PC-3 (cell line): ENCODE measurements at regions not wholly inside any gene's neighbourhood (a gene's known extent, or its start where the extent isn't known, plus 50 kb on each side); places are given as distances from the start of the nearest gene placed in this dataset.
A peak's percentile ranks its signal among the peaks of the same experiment; 100 is the strongest.

Experiments
- ATAC-seq: fragments of 200-7000 bp; cut with Tn5 transposase; 2 replicates; pipeline ENCODE4 v1.9.1; 2020; ENCODE audit warnings: mild to moderate bottlenecking, moderate library complexity
- BruUV-seq: library from RNA; stranded (reverse); fragments of 400-500 nt; replicated peaks from 2 replicates; lab custom pipeline; 2021; lab: Mats Ljungman, UMichigan
- CTCF ChIA-PET: fragments of 300-600 bp; sonication (Branson Sonifier 250); formaldehyde crosslinking; loops from one replicate; lab custom pipeline; 2022; ENCODE audit warnings: antibody characterized with exemption; lab: Charles Lee
- POLR2A ChIA-PET: fragments of 300-600 bp; sonication (Branson Sonifier 250); formaldehyde crosslinking; loops from one replicate; lab custom pipeline; 2022; ENCODE audit warnings: antibody characterized with exemption; ENCODE audit not compliant: unreplicated experiment; lab: Charles Lee
- DNase-seq: peaks from one replicate; pipeline ENCODE4 v3.0.0-alpha.2; 2015
- H2AFZ ChIP-seq: fragments of 300-600 bp; sonication (generic); 2 replicates; pipeline ENCODE4 v1.6.0; 2016; ENCODE audit warnings: antibody characterized with exemption, low read length
- H3F3A ChIP-seq: fragments of 300-600 bp; sonication (generic); one replicate; pipeline ENCODE4 v1.6.0; 2017; ENCODE audit warnings: antibody characterized with exemption, low read length, control low read depth, mild to moderate bottlenecking; ENCODE audit not compliant: unreplicated experiment
- H3K27ac ChIP-seq: fragments of 300-600 bp; sonication (generic); 2 replicates; pipeline ENCODE4 v1.5.1; 2016; ENCODE audit warnings: mild to moderate bottlenecking, low read length
- H3K27me3 ChIP-seq: fragments of 300-600 bp; sonication (generic); 2 replicates; pipeline ENCODE4 v1.6.1; 2016; ENCODE audit warnings: low read length, mixed read lengths
- H3K36me3 ChIP-seq: fragments of 300-600 bp; sonication (generic); 2 replicates; pipeline ENCODE4 v1.6.1; 2016; ENCODE audit warnings: low read depth, mixed run types, low read length, mixed read lengths
- H3K4me1 ChIP-seq: fragments of 300-600 bp; sonication (generic); 2 replicates; pipeline ENCODE4 v1.5.1; 2016; ENCODE audit warnings: low read length; ENCODE audit not compliant: insufficient read depth
- H3K4me2 ChIP-seq: fragments of 300-600 bp; sonication (generic); 2 replicates; pipeline ENCODE4 v1.6.0; 2016; ENCODE audit warnings: low read length
- H3K4me3 ChIP-seq: fragments of 300-600 bp; sonication (generic); 2 replicates; pipeline ENCODE4 v1.5.1; 2016; ENCODE audit warnings: mild to moderate bottlenecking, low read length, mixed read lengths
- H3K79me2 ChIP-seq: fragments of 300-600 bp; sonication (generic); 2 replicates; pipeline ENCODE4 v1.6.1; 2017; ENCODE audit warnings: low read length, mixed read lengths
- H3K9ac ChIP-seq: fragments of 300-600 bp; sonication (generic); 2 replicates; pipeline ENCODE4 v1.6.0; 2016; ENCODE audit warnings: mild to moderate bottlenecking, low read length
- H3K9me2 ChIP-seq: fragments of 300-600 bp; sonication (generic); replicated peaks from 2 replicates; pipeline ENCODE4 v1.6.1; 2016; ENCODE audit warnings: mixed run types, low read length, mixed read lengths
- H3K9me3 ChIP-seq: fragments of 300-600 bp; sonication (generic); 2 replicates; pipeline ENCODE4 v1.6.1; 2016; ENCODE audit warnings: low read length, mixed read lengths
- H4K20me1 ChIP-seq: fragments of 300-600 bp; sonication (generic); 2 replicates; pipeline ENCODE4 v1.6.1; 2016; ENCODE audit warnings: low read length, mixed read lengths
- CTCF ChIP-seq: fragments of 300-600 bp; sonication (generic); conservative IDR thresholded peaks from 2 replicates; pipeline ENCODE4 v1.5.1; 2017; ENCODE audit warnings: antibody characterized with exemption, low read depth, mild to moderate bottlenecking, low read length
- EZH2 ChIP-seq: fragments of 300-600 bp; sonication (generic); IDR thresholded peaks from one replicate; pipeline ENCODE4 v1.6.1; 2017; ENCODE audit warnings: antibody characterized with exemption, mild to moderate bottlenecking, low read length; ENCODE audit not compliant: unreplicated experiment
- EZH2phosphoT487 ChIP-seq: fragments of 300-600 bp; sonication (generic); IDR thresholded peaks from 2 replicates; pipeline ENCODE4 v1.6.1; 2018; ENCODE audit warnings: mild to moderate bottlenecking, antibody characterized with exemption, low read length, borderline replicate concordance
- intact Hi-C: fragments of 100-400 bp; cut with micrococcal nuclease; formaldehyde crosslinking; loops from 2 replicates; pipeline ENCODE4 v1.9.0; 2023

GRCh38 chr3:35944926-35945710 is 305.8 kb downstream of the ARPP21 start:
- POLR2A ChIA-PET: interaction anchor here (0.5 kb wide), 1 partner anchor 119 kb away, joined by 4 read pairs; no protein-coding TSS in a partner anchor
- H3K4me1 ChIP-seq: peaks cover 34% of the 10 kb centered on the region
- H3K9me3 ChIP-seq: no peaks in the 10 kb centered on the region
- H3K27ac ChIP-seq: peak overlapping the region; percentile 86
- no peaks in the 10 kb centered on the region for H3K36me3 ChIP-seq
- intact Hi-C loops: loop anchor here (1.0 to 10.0 kb wide), 5 partner anchors 12 to 1930 kb away; no protein-coding TSS in a partner anchor
- H3K79me2 ChIP-seq: no peaks in the 10 kb centered on the region
- peak overlapping the region; percentile 54 for H3K9ac ChIP-seq
- peak overlapping the region; percentile 32; the same call in 1 of the 2 replicates for H3K4me3 ChIP-seq
- DNase-seq: peak; percentile 95
- peak overlapping the region; percentile 69 for H3K4me2 ChIP-seq
- 0 out of 2 replicates have a peak, but pooled peaks cover 5% of the 10 kb centered on the region for H3K9me2 ChIP-seq
- H3K27me3 ChIP-seq: no peaks in the 10 kb centered on the region
- CTCF ChIA-PET: no interaction called here
- TF ChIP-seq EZH2phosphoT487 (no peak), CTCF (no peak), EZH2 (no peak)
- peak overlapping the region; percentile 46; the same call in 1 of the 2 replicates for H2AFZ ChIP-seq
- H3F3A ChIP-seq: peaks cover 15% of the 10 kb centered on the region
- H4K20me1 ChIP-seq: no peaks in the 10 kb centered on the region
- peak; percentile 84 for ATAC-seq
- BruUV-seq: no TSS peak

GRCh38 chr3:35946121-35946853 is 307.0 kb downstream of the ARPP21 start:
- Histone ChIP-seq H2AFZ (no peak overlapping the region), H3F3A (peaks cover 15% of the 10 kb centered on the region), H3K4me1 (peaks cover 34% of the 10 kb centered on the region), H3K79me2 (no peaks in the 10 kb centered on the region), H3K9ac (peak overlapping the region; percentile 46), H3K4me3 (no peak overlapping the region), H3K4me2 (peak overlapping the region; percentile 67), H3K27me3 (no peaks in the 10 kb centered on the region), H3K27ac (peak overlapping the region; percentile 86), H4K20me1 (no peaks in the 10 kb centered on the region), H3K9me2 (no peaks in the 10 kb centered on the region), H3K36me3 (no peaks in the 10 kb centered on the region), H3K9me3 (no peaks in the 10 kb centered on the region)
- no peak for TF ChIP-seq EZH2
- TF ChIP-seq EZH2phosphoT487: no peak
- TF ChIP-seq CTCF: peak; percentile 76
- BruUV-seq: no TSS peak
- DNase-seq: peak; percentile 68
- intact Hi-C loops: loop anchor here (5.0 to 10.0 kb wide), 2 partner anchors 1064 to 1931 kb away; no protein-coding TSS in a partner anchor
- ChIA-PET POLR2A (no interaction called here), CTCF (no interaction called here)
- ATAC-seq: peak; percentile 18
